ENCODE measurements at regions not wholly inside any gene's neighbourhood (a gene's known extent, or its start where the extent isn't known, plus 50 kb on each side); places are given as distances from the start of the nearest gene placed in this dataset.
A peak's percentile ranks its signal among the peaks of the same experiment; 100 is the strongest.

GRCh38 chr3:72368331-72368975 lies 479.8 kb downstream of the SHQ1 start:
- Histone ChIP-seq H3K27me3 (ENCODE audit: control insufficient read depth, insufficient read depth, low read length) (no peaks in the 10 kb centered on the region), H3K4me3 (ENCODE audit: low read depth, low read length) (no peak overlapping the region), H3K27ac (ENCODE audit: insufficient read depth, low read length, poor library complexity, severe bottlenecking) (no peak overlapping the region), H3K36me3 (ENCODE audit: control insufficient read depth, insufficient read depth, low read length) (no peaks in the 10 kb centered on the region), H3K9me3 (ENCODE audit: control insufficient read depth in 2 of 2, low read length in 2 of 2) (no peaks in the 10 kb centered on the region), H3K4me1 (ENCODE audit: control insufficient read depth, insufficient read depth, low read length, poor library complexity, severe bottlenecking) (peaks cover 5% of the 10 kb centered on the region)
- H3K4me3 Mint-ChIP-seq = no peak overlapping the region
- H3K4me1 Mint-ChIP-seq = peaks cover 7 to 17% (median 12%) of the 10 kb centered on the region in 4 donors
- H3K27me3 Mint-ChIP-seq = no peaks in the 10 kb centered on the region
- peak overlapping the region in 1 of 3 donors; percentile 44 for H3K27ac Mint-ChIP-seq
- H3K9me3 Mint-ChIP-seq = peaks cover 0 to 2% (median 0%) of the 10 kb centered on the region in 7 donors
- ATAC-seq (ENCODE audit: low read depth in 2 of 2) = no peak
- H3K36me3 Mint-ChIP-seq = peaks cover 5% of the 10 kb centered on the region
- no peak for DNase-seq

- no peaks in the 10 kb centered on the region for H3K36me3 ChIP-seq (ENCODE audit: control insufficient read depth, insufficient read depth, low read length)
- no peaks in the 10 kb centered on the region for H3K4me1 ChIP-seq (ENCODE audit: control insufficient read depth, insufficient read depth, low read length, poor library complexity, severe bottlenecking)
- peaks cover 0 to 4% (median 1%) of the 10 kb centered on the region in 4 donors for H3K4me1 Mint-ChIP-seq
- no peak overlapping the region for H3K4me3 Mint-ChIP-seq
- H3K27ac ChIP-seq (ENCODE audit: insufficient read depth, low read length, poor library complexity, severe bottlenecking) = no peak overlapping the region
- H3K27ac Mint-ChIP-seq = no peak overlapping the region
- no peaks in the 10 kb centered on the region for H3K27me3 ChIP-seq (ENCODE audit: control insufficient read depth, insufficient read depth, low read length)
- H3K4me3 ChIP-seq (ENCODE audit: low read depth, low read length) = no peak overlapping the region
- no peaks in the 10 kb centered on the region for H3K9me3 ChIP-seq (ENCODE audit: control insufficient read depth in 2 of 2, low read length in 2 of 2)
- peaks cover 16% of the 10 kb centered on the region for H3K27me3 Mint-ChIP-seq
- peaks cover 5% of the 10 kb centered on the region for H3K36me3 Mint-ChIP-seq
- ATAC-seq (ENCODE audit: low read depth in 2 of 2) (no peak), DNase-seq (no peak)
- H3K9me3 Mint-ChIP-seq = peaks cover 0 to 12% (median 1%) of the 10 kb centered on the region in 7 donors
Measured at GRCh38 chr3:72361990-72362389, 486.3 kb downstream of the SHQ1 start.

GRCh38 chr3:72359743-72360142 lies 488.5 kb downstream of the SHQ1 start:
- H3K4me3 ChIP-seq (ENCODE audit: low read depth, low read length) = no peak overlapping the region
- peaks cover 0 to 4% (median 2%) of the 10 kb centered on the region in 4 donors for H3K4me1 Mint-ChIP-seq
- H3K27me3 Mint-ChIP-seq = peaks cover 16% of the 10 kb centered on the region
- H3K27me3 ChIP-seq (ENCODE audit: control insufficient read depth, insufficient read depth, low read length) = no peaks in the 10 kb centered on the region
- DNase-seq (no peak), ATAC-seq (ENCODE audit: low read depth in 2 of 2) (no peak)
- H3K36me3 ChIP-seq (ENCODE audit: control insufficient read depth, insufficient read depth, low read length) = no peaks in the 10 kb centered on the region
- H3K27ac Mint-ChIP-seq = no peak overlapping the region
- no peaks in the 10 kb centered on the region for H3K9me3 ChIP-seq (ENCODE audit: control insufficient read depth in 2 of 2, low read length in 2 of 2)
- H3K4me3 Mint-ChIP-seq = no peak overlapping the region
- H3K27ac ChIP-seq (ENCODE audit: insufficient read depth, low read length, poor library complexity, severe bottlenecking) = no peak overlapping the region
- H3K9me3 Mint-ChIP-seq = peaks cover 0 to 11% (median 1%) of the 10 kb centered on the region in 7 donors
- no peaks in the 10 kb centered on the region for H3K36me3 Mint-ChIP-seq
- no peaks in the 10 kb centered on the region for H3K4me1 ChIP-seq (ENCODE audit: control insufficient read depth, insufficient read depth, low read length, poor library complexity, severe bottlenecking)

- ATAC-seq (ENCODE audit: low read depth in 2 of 2) = no peak
- no peaks in the 10 kb centered on the region for H3K27me3 Mint-ChIP-seq
Measured at GRCh38 chr3:72355168-72355567, 493.1 kb downstream of the SHQ1 start.

GRCh38 chr3:72354486-72354885 lies 493.8 kb downstream of the SHQ1 start:
- no peak overlapping the region for H3K4me3 Mint-ChIP-seq
- Histone ChIP-seq H3K4me1 (ENCODE audit: control insufficient read depth, insufficient read depth, low read length, poor library complexity, severe bottlenecking) (no peaks in the 10 kb centered on the region), H3K27me3 (ENCODE audit: control insufficient read depth, insufficient read depth, low read length) (no peaks in the 10 kb centered on the region), H3K36me3 (ENCODE audit: control insufficient read depth, insufficient read depth, low read length) (no peaks in the 10 kb centered on the region), H3K9me3 (ENCODE audit: control insufficient read depth in 2 of 2, low read length in 2 of 2) (no peaks in the 10 kb centered on the region), H3K27ac (ENCODE audit: insufficient read depth, low read length, poor library complexity, severe bottlenecking) (no peak overlapping the region), H3K4me3 (ENCODE audit: low read depth, low read length) (no peak overlapping the region)
- no peak for ATAC-seq (ENCODE audit: low read depth in 2 of 2)
- H3K36me3 Mint-ChIP-seq = no peaks in the 10 kb centered on the region
- H3K4me1 Mint-ChIP-seq = peaks cover 0 to 2% (median 0%) of the 10 kb centered on the region in 4 donors
- H3K9me3 Mint-ChIP-seq = peaks cover 0 to 5% (median 0%) of the 10 kb centered on the region in 7 donors
- no peaks in the 10 kb centered on the region for H3K27me3 Mint-ChIP-seq
- DNase-seq = no peak
- no peak overlapping the region for H3K27ac Mint-ChIP-seq

More at GRCh38 chr3:72355168-72355567, 493.1 kb downstream of the SHQ1 start:
- Histone ChIP-seq H3K27ac (ENCODE audit: insufficient read depth, low read length, poor library complexity, severe bottlenecking) (no peak overlapping the region), H3K4me1 (ENCODE audit: control insufficient read depth, insufficient read depth, low read length, poor library complexity, severe bottlenecking) (no peaks in the 10 kb centered on the region), H3K27me3 (ENCODE audit: control insufficient read depth, insufficient read depth, low read length) (no peaks in the 10 kb centered on the region), H3K9me3 (ENCODE audit: control insufficient read depth in 2 of 2, low read length in 2 of 2) (no peaks in the 10 kb centered on the region), H3K36me3 (ENCODE audit: control insufficient read depth, insufficient read depth, low read length) (no peaks in the 10 kb centered on the region), H3K4me3 (ENCODE audit: low read depth, low read length) (no peak overlapping the region)
- peaks cover 0 to 2% (median 0%) of the 10 kb centered on the region in 4 donors for H3K4me1 Mint-ChIP-seq
- H3K27ac Mint-ChIP-seq = no peak overlapping the region
- DNase-seq = no peak
- no peaks in the 10 kb centered on the region for H3K36me3 Mint-ChIP-seq
- H3K4me3 Mint-ChIP-seq = no peak overlapping the region
- H3K9me3 Mint-ChIP-seq = peaks cover 0 to 5% (median 0%) of the 10 kb centered on the region in 7 donors

GRCh38 chr3:72353236-72354128 lies 494.8 kb downstream of the SHQ1 start:
- peaks cover 8% of the 10 kb centered on the region for H3K4me1 ChIP-seq (ENCODE audit: control insufficient read depth, insufficient read depth, low read length, poor library complexity, severe bottlenecking)
- H3K27ac ChIP-seq (ENCODE audit: insufficient read depth, low read length, poor library complexity, severe bottlenecking) = no peak overlapping the region
- ATAC-seq (ENCODE audit: low read depth in 2 of 2) (no peak), DNase-seq (no peak)
- H3K9me3 ChIP-seq (ENCODE audit: control insufficient read depth in 2 of 2, low read length in 2 of 2) = no peaks in the 10 kb centered on the region
- peaks cover 0 to 3% (median 0%) of the 10 kb centered on the region in 7 donors for H3K9me3 Mint-ChIP-seq
- no peaks in the 10 kb centered on the region for H3K27me3 ChIP-seq (ENCODE audit: control insufficient read depth, insufficient read depth, low read length)
- no peaks in the 10 kb centered on the region for H3K27me3 Mint-ChIP-seq
- peaks cover 0 to 7% (median 4%) of the 10 kb centered on the region in 4 donors for H3K4me1 Mint-ChIP-seq
- peak overlapping the region in 1 of 3 donors; percentile 10 for H3K27ac Mint-ChIP-seq
- H3K4me3 ChIP-seq (ENCODE audit: low read depth, low read length) = no peak overlapping the region
- no peak overlapping the region for H3K4me3 Mint-ChIP-seq
- H3K36me3 Mint-ChIP-seq = no peaks in the 10 kb centered on the region
- no peaks in the 10 kb centered on the region for H3K36me3 ChIP-seq (ENCODE audit: control insufficient read depth, insufficient read depth, low read length)

GRCh38 chr3:72352176-72352575 lies 496.1 kb downstream of the SHQ1 start:
- peaks cover 18% of the 10 kb centered on the region for H3K4me1 ChIP-seq (ENCODE audit: control insufficient read depth, insufficient read depth, low read length, poor library complexity, severe bottlenecking)
- no peaks in the 10 kb centered on the region for H3K36me3 Mint-ChIP-seq
- H3K27me3 Mint-ChIP-seq = no peaks in the 10 kb centered on the region

More at GRCh38 chr3:72352176-72352575, 496.1 kb downstream of the SHQ1 start:
- H3K4me3 ChIP-seq (ENCODE audit: low read depth, low read length) = no peak overlapping the region
- no peaks in the 10 kb centered on the region for H3K27me3 ChIP-seq (ENCODE audit: control insufficient read depth, insufficient read depth, low read length)
- no peak overlapping the region for H3K27ac ChIP-seq (ENCODE audit: insufficient read depth, low read length, poor library complexity, severe bottlenecking)
- Mint-ChIP-seq H3K27ac (peak overlapping the region in 1 of 3 donors; percentile 33), H3K9me3 (peaks cover 0 to 3% (median 0%) of the 10 kb centered on the region in 7 donors), H3K4me3 (no peak overlapping the region), H3K4me1 (peaks cover 0 to 20% (median 9%) of the 10 kb centered on the region in 4 donors)
- ATAC-seq (ENCODE audit: low read depth in 2 of 2) (no peak), DNase-seq (no peak)
- no peaks in the 10 kb centered on the region for H3K36me3 ChIP-seq (ENCODE audit: control insufficient read depth, insufficient read depth, low read length)
- H3K9me3 ChIP-seq (ENCODE audit: control insufficient read depth in 2 of 2, low read length in 2 of 2) = no peaks in the 10 kb centered on the region
